ENCODE measurements at regions not wholly inside any gene's neighbourhood (a gene's known extent, or its start where the extent isn't known, plus 50 kb on each side); places are given as distances from the start of the nearest gene placed in this dataset.

- no peak for TF ChIP-seq ZNF224 (CRISPR knock-in tag; IDR thresholded peaks at IDR 0.05)
Observed at GRCh38 chr10:60677531-60678129, 100.6 kb upstream of the CDK1 start (continued).

- no peaks in the 10 kb centered on the region for H3K4me1 ChIP-seq (replicated peaks in 1 of 2; ENCODE audit: control insufficient read depth in 2 of 2, insufficient read depth in 2 of 2, low read length in 2 of 2)
- no TSS peak for BruUV-seq (replicated peaks)
- CTCF ChIA-PET (ENCODE audit: low intra/inter-chr PET ratio): no interaction called here
- H3K4me3 ChIP-seq: no peak overlapping the region
- intact Hi-C loops (cut with micrococcal nuclease): no loop called here
- no peak overlapping the region for H3K9ac ChIP-seq (ENCODE audit: insufficient read depth in 1 of 2, low read depth in 2 of 2, low read length in 2 of 2)
- H2AFZ ChIP-seq (ENCODE audit: low read depth, low read length): no peak overlapping the region
- H3K9me1 ChIP-seq (ENCODE audit: control insufficient read depth, insufficient read depth, low read length): no peaks in the 10 kb centered on the region
- TF ChIP-seq HOMEZ (CRISPR knock-in tag; IDR thresholded peaks at IDR 0.05): no peak
- no peak for TF ChIP-seq CBX1 (IDR thresholded peaks at IDR 0.05; ENCODE audit: low read depth)
- TF ChIP-seq NRF1 (conservative IDR thresholded peaks at IDR 0.05 in 1 of 2, IDR thresholded peaks at IDR 0.05 in 1 of 2): no peak
- TF ChIP-seq ZNF143 (CRISPR knock-in tag; IDR thresholded peaks at IDR 0.05): no peak
- TF ChIP-seq MCM2 (IDR thresholded peaks at IDR 0.05; ENCODE audit: low read depth): no peak
- no peak for TF ChIP-seq ZBTB40 (IDR thresholded peaks at IDR 0.05)
- no peak for TF ChIP-seq ZBTB40 (CRISPR knock-in tag; IDR thresholded peaks at IDR 0.05)
- no peak for TF ChIP-seq MYC (IDR thresholded peaks at IDR 0.05; ENCODE audit: low read depth, low read length)
- no peak for TF ChIP-seq MYC (CRISPR knock-in tag; IDR thresholded peaks at IDR 0.05; ENCODE audit: borderline replicate concordance, low read depth)
- H3K79me2 ChIP-seq (ENCODE audit: control insufficient read depth, insufficient read depth, low read length): no peaks in the 10 kb centered on the region
- FAIRE-seq (no peak), DNase-seq (ENCODE audit: extremely low read depth in 1 of 4, low spot score in 3 of 4) (no peak), ATAC-seq (no peak)
- in situ Hi-C loops (cut with MboI): no loop called here
- no peaks in the 10 kb centered on the region for H4K20me1 ChIP-seq (replicated peaks; ENCODE audit: control insufficient read depth, insufficient read depth, low read length)
- POLR2A ChIA-PET: no interaction called here
- 0 out of 2 replicates have a peak, but pooled peaks cover 3% of the 10 kb centered on the region for H3K9me3 ChIP-seq (replicated peaks; ENCODE audit: control insufficient read depth, insufficient read depth, low read depth, low read length)
- no peak overlapping the region for H3K27ac ChIP-seq (ENCODE audit: extremely low read depth, low read depth, low read length)
- no peaks in the 10 kb centered on the region for H3K36me3 ChIP-seq (ENCODE audit: control insufficient read depth, insufficient read depth, low read length)
- no peak overlapping the region for H3K4me2 ChIP-seq (ENCODE audit: insufficient read depth, low read length)
- no peaks in the 10 kb centered on the region for H3K27me3 ChIP-seq (ENCODE audit: control insufficient read depth in 2 of 2, insufficient read depth in 2 of 2, low read length in 2 of 2)
Observed at GRCh38 chr10:60675236-60675635, 103.0 kb upstream of the CDK1 start.
